ENCODE measurements at regions not wholly inside any gene's neighbourhood (a gene's known extent, or its start where the extent isn't known, plus 50 kb on each side); places are given as distances from the start of the nearest gene placed in this dataset.

DNA sequence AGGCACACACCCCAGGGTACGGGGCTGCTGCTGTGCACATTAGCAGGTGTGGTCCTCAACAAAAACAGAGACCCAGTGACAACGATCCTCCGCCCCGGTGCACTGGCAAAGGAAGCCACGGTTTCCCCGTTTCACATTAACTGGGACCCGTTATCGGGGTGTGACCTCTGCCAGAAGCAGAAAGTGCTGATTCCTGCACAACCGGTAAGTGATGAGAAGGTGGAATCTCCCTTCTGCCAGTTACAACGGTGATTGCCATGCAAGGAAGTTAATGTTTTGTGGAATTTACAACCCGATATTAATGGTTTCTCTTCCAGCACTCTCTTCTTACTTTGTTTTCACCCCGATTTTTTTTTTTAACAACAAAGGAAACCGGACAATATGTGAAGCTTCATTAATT lies 294.9 kb upstream of the IRX1 start (continued):
- TF ChIP-seq, protein P1, sequence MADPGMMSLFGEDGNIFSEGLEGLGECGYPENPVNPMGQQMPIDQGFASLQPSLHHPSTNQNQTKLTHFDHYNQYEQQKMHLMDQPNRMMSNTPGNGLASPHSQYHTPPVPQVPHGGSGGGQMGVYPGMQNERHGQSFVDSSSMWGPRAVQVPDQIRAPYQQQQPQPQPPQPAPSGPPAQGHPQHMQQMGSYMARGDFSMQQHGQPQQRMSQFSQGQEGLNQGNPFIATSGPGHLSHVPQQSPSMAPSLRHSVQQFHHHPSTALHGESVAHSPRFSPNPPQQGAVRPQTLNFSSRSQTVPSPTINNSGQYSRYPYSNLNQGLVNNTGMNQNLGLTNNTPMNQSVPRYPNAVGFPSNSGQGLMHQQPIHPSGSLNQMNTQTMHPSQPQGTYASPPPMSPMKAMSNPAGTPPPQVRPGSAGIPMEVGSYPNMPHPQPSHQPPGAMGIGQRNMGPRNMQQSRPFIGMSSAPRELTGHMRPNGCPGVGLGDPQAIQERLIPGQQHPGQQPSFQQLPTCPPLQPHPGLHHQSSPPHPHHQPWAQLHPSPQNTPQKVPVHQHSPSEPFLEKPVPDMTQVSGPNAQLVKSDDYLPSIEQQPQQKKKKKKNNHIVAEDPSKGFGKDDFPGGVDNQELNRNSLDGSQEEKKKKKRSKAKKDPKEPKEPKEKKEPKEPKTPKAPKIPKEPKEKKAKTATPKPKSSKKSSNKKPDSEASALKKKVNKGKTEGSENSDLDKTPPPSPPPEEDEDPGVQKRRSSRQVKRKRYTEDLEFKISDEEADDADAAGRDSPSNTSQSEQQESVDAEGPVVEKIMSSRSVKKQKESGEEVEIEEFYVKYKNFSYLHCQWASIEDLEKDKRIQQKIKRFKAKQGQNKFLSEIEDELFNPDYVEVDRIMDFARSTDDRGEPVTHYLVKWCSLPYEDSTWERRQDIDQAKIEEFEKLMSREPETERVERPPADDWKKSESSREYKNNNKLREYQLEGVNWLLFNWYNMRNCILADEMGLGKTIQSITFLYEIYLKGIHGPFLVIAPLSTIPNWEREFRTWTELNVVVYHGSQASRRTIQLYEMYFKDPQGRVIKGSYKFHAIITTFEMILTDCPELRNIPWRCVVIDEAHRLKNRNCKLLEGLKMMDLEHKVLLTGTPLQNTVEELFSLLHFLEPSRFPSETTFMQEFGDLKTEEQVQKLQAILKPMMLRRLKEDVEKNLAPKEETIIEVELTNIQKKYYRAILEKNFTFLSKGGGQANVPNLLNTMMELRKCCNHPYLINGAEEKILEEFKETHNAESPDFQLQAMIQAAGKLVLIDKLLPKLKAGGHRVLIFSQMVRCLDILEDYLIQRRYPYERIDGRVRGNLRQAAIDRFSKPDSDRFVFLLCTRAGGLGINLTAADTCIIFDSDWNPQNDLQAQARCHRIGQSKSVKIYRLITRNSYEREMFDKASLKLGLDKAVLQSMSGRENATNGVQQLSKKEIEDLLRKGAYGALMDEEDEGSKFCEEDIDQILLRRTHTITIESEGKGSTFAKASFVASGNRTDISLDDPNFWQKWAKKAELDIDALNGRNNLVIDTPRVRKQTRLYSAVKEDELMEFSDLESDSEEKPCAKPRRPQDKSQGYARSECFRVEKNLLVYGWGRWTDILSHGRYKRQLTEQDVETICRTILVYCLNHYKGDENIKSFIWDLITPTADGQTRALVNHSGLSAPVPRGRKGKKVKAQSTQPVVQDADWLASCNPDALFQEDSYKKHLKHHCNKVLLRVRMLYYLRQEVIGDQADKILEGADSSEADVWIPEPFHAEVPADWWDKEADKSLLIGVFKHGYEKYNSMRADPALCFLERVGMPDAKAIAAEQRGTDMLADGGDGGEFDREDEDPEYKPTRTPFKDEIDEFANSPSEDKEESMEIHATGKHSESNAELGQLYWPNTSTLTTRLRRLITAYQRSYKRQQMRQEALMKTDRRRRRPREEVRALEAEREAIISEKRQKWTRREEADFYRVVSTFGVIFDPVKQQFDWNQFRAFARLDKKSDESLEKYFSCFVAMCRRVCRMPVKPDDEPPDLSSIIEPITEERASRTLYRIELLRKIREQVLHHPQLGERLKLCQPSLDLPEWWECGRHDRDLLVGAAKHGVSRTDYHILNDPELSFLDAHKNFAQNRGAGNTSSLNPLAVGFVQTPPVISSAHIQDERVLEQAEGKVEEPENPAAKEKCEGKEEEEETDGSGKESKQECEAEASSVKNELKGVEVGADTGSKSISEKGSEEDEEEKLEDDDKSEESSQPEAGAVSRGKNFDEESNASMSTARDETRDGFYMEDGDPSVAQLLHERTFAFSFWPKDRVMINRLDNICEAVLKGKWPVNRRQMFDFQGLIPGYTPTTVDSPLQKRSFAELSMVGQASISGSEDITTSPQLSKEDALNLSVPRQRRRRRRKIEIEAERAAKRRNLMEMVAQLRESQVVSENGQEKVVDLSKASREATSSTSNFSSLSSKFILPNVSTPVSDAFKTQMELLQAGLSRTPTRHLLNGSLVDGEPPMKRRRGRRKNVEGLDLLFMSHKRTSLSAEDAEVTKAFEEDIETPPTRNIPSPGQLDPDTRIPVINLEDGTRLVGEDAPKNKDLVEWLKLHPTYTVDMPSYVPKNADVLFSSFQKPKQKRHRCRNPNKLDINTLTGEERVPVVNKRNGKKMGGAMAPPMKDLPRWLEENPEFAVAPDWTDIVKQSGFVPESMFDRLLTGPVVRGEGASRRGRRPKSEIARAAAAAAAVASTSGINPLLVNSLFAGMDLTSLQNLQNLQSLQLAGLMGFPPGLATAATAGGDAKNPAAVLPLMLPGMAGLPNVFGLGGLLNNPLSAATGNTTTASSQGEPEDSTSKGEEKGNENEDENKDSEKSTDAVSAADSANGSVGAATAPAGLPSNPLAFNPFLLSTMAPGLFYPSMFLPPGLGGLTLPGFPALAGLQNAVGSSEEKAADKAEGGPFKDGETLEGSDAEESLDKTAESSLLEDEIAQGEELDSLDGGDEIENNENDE (IDR thresholded peaks at IDR 0.05; ENCODE audit: insufficient replicate concordance, low read length) = no peak
- TF ChIP-seq RXRA (IDR thresholded peaks at IDR 0.05; ENCODE audit: insufficient read depth, low read depth, low read length) (no peak), HDAC2 (IDR thresholded peaks at IDR 0.05; ENCODE audit: borderline replicate concordance in 1 of 2, low read depth in 2 of 2, low read length in 2 of 2) (no peak), RAD21 (IDR thresholded peaks at IDR 0.05 in 1 of 2, conservative IDR thresholded peaks at IDR 0.05 in 1 of 2; ENCODE audit: low read depth in 2 of 2, low read length in 2 of 2) (no peak), EGR1 (IDR thresholded peaks at IDR 0.05; ENCODE audit: borderline replicate concordance, low read depth, low read length) (no peak), SP2 (IDR thresholded peaks at IDR 0.05; ENCODE audit: low read length) (no peak), TEAD4 (IDR thresholded peaks at IDR 0.05; ENCODE audit: low read depth, low read length) (no peak), CEBPB (IDR thresholded peaks at IDR 0.05; ENCODE audit: low read depth, low read length) (no peak), POU5F1 (IDR thresholded peaks at IDR 0.05; ENCODE audit: low read depth, low read length) (no peak), RBBP5 (IDR thresholded peaks at IDR 0.05; ENCODE audit: borderline replicate concordance, low read depth, low read length) (no peak)
- TF ChIP-seq, protein P2, sequence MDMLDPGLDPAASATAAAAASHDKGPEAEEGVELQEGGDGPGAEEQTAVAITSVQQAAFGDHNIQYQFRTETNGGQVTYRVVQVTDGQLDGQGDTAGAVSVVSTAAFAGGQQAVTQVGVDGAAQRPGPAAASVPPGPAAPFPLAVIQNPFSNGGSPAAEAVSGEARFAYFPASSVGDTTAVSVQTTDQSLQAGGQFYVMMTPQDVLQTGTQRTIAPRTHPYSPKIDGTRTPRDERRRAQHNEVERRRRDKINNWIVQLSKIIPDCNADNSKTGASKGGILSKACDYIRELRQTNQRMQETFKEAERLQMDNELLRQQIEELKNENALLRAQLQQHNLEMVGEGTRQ (IDR thresholded peaks at IDR 0.05; ENCODE audit: low read length) = no peak
